DOHH2 (cell line): ENCODE measurements at regions not wholly inside any gene's neighbourhood (a gene's known extent, or its start where the extent isn't known, plus 50 kb on each side); places are given as distances from the start of the nearest gene placed in this dataset.

Source experiments
- CTCF ChIP-seq: fragments of 200-600 bp; sonication (generic); IDR thresholded peaks from one replicate; pipeline ENCODE4 v1.5.1; 2014; ENCODE audit warnings: antibody characterized with exemption, mild to moderate bottlenecking, low read depth, low read length; ENCODE audit not compliant: poor library complexity, severe bottlenecking
- EZH2phosphoT487 ChIP-seq: fragments of 200-600 bp; sonication (generic); IDR thresholded peaks from 2 replicates; pipeline ENCODE4 v1.6.1; 2017; ENCODE audit warnings: borderline replicate concordance, mild to moderate bottlenecking, antibody characterized with exemption, low read length, moderate library complexity, mixed read lengths

- TF ChIP-seq CTCF (no peak), EZH2phosphoT487 (no peak)
Measured at GRCh38 chr7:25707768-25708620, 444.0 kb upstream of the NFE2L3 start.
